Islet precursor cell (in vitro differentiated cells): ENCODE measurements at regions not wholly inside any gene's neighbourhood (a gene's known extent, or its start where the extent isn't known, plus 50 kb on each side); places are given as distances from the start of the nearest gene placed in this dataset.
A peak's percentile ranks its signal among the peaks of the same experiment; 100 is the strongest.
"Not testable (repeated sequence)": the region's sequence is repeated elsewhere in the genome, so short reads cannot be mapped to it uniquely, and the experiment has no call there.

Experiments
- DNase-seq: peaks from one replicate; pipeline ENCODE4 v3.0.0-alpha.2; 2018

- no peak for DNase-seq
Measured at GRCh38 chr20:51154708-51155690, 132.1 kb upstream of the KCNG1 start.

- DNase-seq = no peak
Measured at GRCh38 chr20:51153867-51154707, 131.2 kb upstream of the KCNG1 start.

- no peak for DNase-seq
Measured at GRCh38 chr20:51148941-51149340, 126.0 kb upstream of the KCNG1 start.

- no peak for DNase-seq
Measured at GRCh38 chr20:51144476-51144875, 121.6 kb upstream of the KCNG1 start.

- no peak for DNase-seq
Measured at GRCh38 chr20:51143652-51144051, 120.7 kb upstream of the KCNG1 start.

GRCh38 chr20:51142448-51142847 is 119.5 kb upstream of the KCNG1 start:
- no peak for DNase-seq

- DNase-seq = peak; percentile 14
Measured at GRCh38 chr20:51140671-51141070, 117.8 kb upstream of the KCNG1 start.

- no peak for DNase-seq
Measured at GRCh38 chr20:51139891-51140290, 117.0 kb upstream of the KCNG1 start.

GRCh38 chr20:51138576-51138975 is 115.7 kb upstream of the KCNG1 start:
- DNase-seq = peak; percentile 50

GRCh38 chr20:51137461-51137860 is 114.6 kb upstream of the KCNG1 start:
- no peak for DNase-seq

GRCh38 chr20:51135926-51136715 is 113.2 kb upstream of the KCNG1 start:
- peak; percentile 17 for DNase-seq

GRCh38 chr20:51134405-51134804 is 111.5 kb upstream of the KCNG1 start:
- DNase-seq = peak; percentile 55

GRCh38 chr20:51132279-51132678 is 109.4 kb upstream of the KCNG1 start:
- peak; percentile 40 for DNase-seq

GRCh38 chr20:51131811-51132210 is 108.9 kb upstream of the KCNG1 start:
- peak; percentile 35 for DNase-seq

GRCh38 chr20:51129147-51129776 is 106.4 kb upstream of the KCNG1 start:
- DNase-seq = peak; percentile 93

- DNase-seq = peak; percentile 65
Measured at GRCh38 chr20:51128198-51128597, 105.3 kb upstream of the KCNG1 start.

- no peak for DNase-seq
Measured at GRCh38 chr20:51127713-51128112, 104.8 kb upstream of the KCNG1 start.

- DNase-seq = peak; percentile 27
Measured at GRCh38 chr20:51126337-51126736, 103.4 kb upstream of the KCNG1 start.

GRCh38 chr20:51125780-51126179 is 102.9 kb upstream of the KCNG1 start:
- peak; percentile 29 for DNase-seq

- no peak for DNase-seq
Measured at GRCh38 chr20:51125105-51125504, 102.2 kb upstream of the KCNG1 start.

- not testable (repeated sequence) for DNase-seq
Measured at GRCh38 chr20:51123887-51124286, 101.0 kb upstream of the KCNG1 start.

- no peak for DNase-seq
Measured at GRCh38 chr20:51122931-51123658, 100.2 kb upstream of the KCNG1 start.
